ENCODE measurements at regions not wholly inside any gene's neighbourhood (a gene's known extent, or its start where the extent isn't known, plus 50 kb on each side); places are given as distances from the start of the nearest gene placed in this dataset.

DNA sequence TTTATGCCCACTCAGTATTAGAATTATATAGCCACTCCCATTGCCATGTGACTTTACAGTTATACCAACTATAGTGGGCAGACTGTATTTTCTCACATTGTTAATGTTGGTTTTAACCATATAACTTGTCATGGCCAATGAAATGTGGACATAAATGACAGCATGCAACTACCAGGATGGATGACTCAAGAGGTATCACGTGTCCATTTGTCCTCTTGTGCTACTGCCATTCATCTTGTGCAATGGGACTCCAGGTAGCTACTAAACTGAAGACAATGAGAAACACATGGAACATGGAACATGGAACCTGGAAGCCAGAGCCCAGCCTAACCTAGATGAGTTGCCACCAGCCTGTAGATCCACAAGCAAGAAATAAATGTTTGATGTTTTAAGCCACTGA, 242.7 kb upstream of the IPO5 start:
- no peak for FAIRE-seq
- no peaks in the 10 kb centered on the region for H3K4me1 ChIP-seq (ENCODE audit: control insufficient read depth in 2 of 3, insufficient read depth in 2 of 3, low read depth in 1 of 3, low read length in 3 of 3)
- intact Hi-C loops (cut with DNase I), result no loop called here
- H3K27ac ChIP-seq (ENCODE audit: low read depth in 2 of 2, low read length in 2 of 2), result no peak overlapping the region
- no peak overlapping the region for H3K4me3 ChIP-seq (ENCODE audit: low read length in 3 of 3)
- DNase-seq, result no peak
- TF ChIP-seq, protein P1, sequence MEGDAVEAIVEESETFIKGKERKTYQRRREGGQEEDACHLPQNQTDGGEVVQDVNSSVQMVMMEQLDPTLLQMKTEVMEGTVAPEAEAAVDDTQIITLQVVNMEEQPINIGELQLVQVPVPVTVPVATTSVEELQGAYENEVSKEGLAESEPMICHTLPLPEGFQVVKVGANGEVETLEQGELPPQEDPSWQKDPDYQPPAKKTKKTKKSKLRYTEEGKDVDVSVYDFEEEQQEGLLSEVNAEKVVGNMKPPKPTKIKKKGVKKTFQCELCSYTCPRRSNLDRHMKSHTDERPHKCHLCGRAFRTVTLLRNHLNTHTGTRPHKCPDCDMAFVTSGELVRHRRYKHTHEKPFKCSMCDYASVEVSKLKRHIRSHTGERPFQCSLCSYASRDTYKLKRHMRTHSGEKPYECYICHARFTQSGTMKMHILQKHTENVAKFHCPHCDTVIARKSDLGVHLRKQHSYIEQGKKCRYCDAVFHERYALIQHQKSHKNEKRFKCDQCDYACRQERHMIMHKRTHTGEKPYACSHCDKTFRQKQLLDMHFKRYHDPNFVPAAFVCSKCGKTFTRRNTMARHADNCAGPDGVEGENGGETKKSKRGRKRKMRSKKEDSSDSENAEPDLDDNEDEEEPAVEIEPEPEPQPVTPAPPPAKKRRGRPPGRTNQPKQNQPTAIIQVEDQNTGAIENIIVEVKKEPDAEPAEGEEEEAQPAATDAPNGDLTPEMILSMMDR (IDR thresholded peaks at IDR 0.05; ENCODE audit: borderline replicate concordance, extremely low read depth, insufficient read depth), result no peak
- peaks cover 2 to 3% (median 2%) of the 10 kb centered on the region in 3 donors for H3K9me3 ChIP-seq (ENCODE audit: control insufficient read depth in 2 of 3, insufficient read depth in 1 of 3, low read length in 3 of 3)
- no peaks in the 10 kb centered on the region for H3K27me3 ChIP-seq (ENCODE audit: control insufficient read depth, insufficient read depth, low read length)
- no peak overlapping the region for H3K9ac ChIP-seq (ENCODE audit: low read length in 3 of 3)
- H3K36me3 ChIP-seq (ENCODE audit: control insufficient read depth in 2 of 3, insufficient read depth in 3 of 3, low read length in 3 of 3), result no peaks in the 10 kb centered on the region

DNA sequence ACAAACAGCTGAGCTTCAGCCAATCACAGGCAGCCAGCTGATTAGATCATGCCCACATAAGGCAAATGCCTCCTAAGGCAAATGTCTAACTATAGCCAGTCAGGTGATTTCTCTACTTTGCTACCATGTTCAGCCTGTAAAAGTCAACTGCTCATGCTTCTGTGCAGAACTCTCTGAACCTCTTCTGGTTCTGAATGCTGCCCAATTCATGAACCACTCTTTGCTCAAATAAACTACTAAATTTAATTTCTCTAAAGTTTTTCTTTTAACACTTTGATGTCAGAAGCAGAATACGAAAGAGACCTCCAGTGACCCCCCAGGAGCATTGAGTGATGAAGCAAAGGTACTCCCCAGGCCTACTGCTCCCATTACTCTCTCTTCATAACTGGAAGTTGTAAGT, 240.7 kb upstream of the IPO5 start:
- peaks cover 2 to 3% (median 2%) of the 10 kb centered on the region in 3 donors for H3K9me3 ChIP-seq (ENCODE audit: control insufficient read depth in 2 of 3, insufficient read depth in 1 of 3, low read length in 3 of 3)
- FAIRE-seq (no peak), DNase-seq (no peak)
- no peaks in the 10 kb centered on the region for H3K4me1 ChIP-seq (ENCODE audit: control insufficient read depth in 2 of 3, insufficient read depth in 2 of 3, low read depth in 1 of 3, low read length in 3 of 3)
- intact Hi-C loops (cut with DNase I), result no loop called here
- no peaks in the 10 kb centered on the region for H3K27me3 ChIP-seq (ENCODE audit: control insufficient read depth, insufficient read depth, low read length)
- H3K4me3 ChIP-seq (ENCODE audit: low read length in 3 of 3), result no peak overlapping the region
- no peak overlapping the region for H3K9ac ChIP-seq (ENCODE audit: low read length in 3 of 3)
- H3K27ac ChIP-seq (ENCODE audit: low read depth in 2 of 2, low read length in 2 of 2), result no peak overlapping the region
- TF ChIP-seq, protein P1 (IDR thresholded peaks at IDR 0.05; ENCODE audit: borderline replicate concordance, extremely low read depth, insufficient read depth), result no peak
- H3K36me3 ChIP-seq (ENCODE audit: control insufficient read depth in 2 of 3, insufficient read depth in 3 of 3, low read length in 3 of 3), result no peaks in the 10 kb centered on the region

DNA sequence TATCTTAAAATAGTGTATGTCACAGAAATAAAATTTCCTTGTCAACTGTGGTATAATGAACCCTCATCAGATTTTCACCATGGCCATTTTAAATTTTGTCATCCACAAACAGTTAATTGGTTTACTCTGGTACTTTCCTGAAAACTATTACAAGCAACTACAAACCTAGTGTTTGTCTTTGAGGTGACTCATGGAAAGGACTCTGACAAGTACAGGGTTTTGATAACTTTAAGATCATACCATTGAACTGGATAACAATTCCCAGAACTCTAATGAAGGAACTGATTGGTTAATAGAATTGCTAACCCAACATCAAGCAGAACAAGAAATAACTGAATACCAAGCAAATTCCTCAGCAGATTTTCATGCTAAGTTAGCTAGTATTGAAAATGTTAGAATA, 237.7 kb upstream of the IPO5 start:
- H3K4me1 ChIP-seq (ENCODE audit: control insufficient read depth in 2 of 3, insufficient read depth in 2 of 3, low read depth in 1 of 3, low read length in 3 of 3), result no peaks in the 10 kb centered on the region
- no peak for DNase-seq
- no peaks in the 10 kb centered on the region for H3K36me3 ChIP-seq (ENCODE audit: control insufficient read depth in 2 of 3, insufficient read depth in 3 of 3, low read length in 3 of 3)
- H3K9ac ChIP-seq (ENCODE audit: low read length in 3 of 3), result no peak overlapping the region
- no peaks in the 10 kb centered on the region for H3K27me3 ChIP-seq (ENCODE audit: control insufficient read depth, insufficient read depth, low read length)
- no peak for FAIRE-seq
- TF ChIP-seq, protein P1 (IDR thresholded peaks at IDR 0.05; ENCODE audit: borderline replicate concordance, extremely low read depth, insufficient read depth), result no peak
- H3K9me3 ChIP-seq (ENCODE audit: control insufficient read depth in 2 of 3, insufficient read depth in 1 of 3, low read length in 3 of 3), result peaks cover 1 to 3% (median 2%) of the 10 kb centered on the region in 3 donors
- H3K4me3 ChIP-seq (ENCODE audit: low read length in 3 of 3), result no peak overlapping the region
- no peak overlapping the region for H3K27ac ChIP-seq (ENCODE audit: low read depth in 2 of 2, low read length in 2 of 2)
- intact Hi-C loops (cut with DNase I), result no loop called here

DNA sequence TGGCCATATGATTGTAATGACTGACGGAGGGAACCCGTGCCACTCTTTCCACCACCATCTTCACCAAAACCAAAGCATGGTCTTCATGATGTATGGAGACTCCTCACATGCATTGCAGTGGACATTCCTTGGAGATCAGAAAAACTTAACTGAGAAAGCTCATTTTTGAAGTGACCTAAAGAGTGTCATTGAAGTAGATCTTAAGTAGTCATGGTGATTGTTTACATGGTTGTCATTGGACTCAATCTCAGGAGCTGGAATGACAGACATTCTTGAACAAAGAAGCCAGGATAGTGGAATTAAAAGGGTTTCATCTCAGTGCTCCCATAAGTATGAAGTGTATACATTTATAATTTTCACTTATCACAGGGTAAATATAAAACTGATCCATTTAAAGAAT, 236.7 kb upstream of the IPO5 start:
- Histone ChIP-seq H3K36me3 (ENCODE audit: control insufficient read depth in 2 of 3, insufficient read depth in 3 of 3, low read length in 3 of 3) (no peaks in the 10 kb centered on the region), H3K27me3 (ENCODE audit: control insufficient read depth, insufficient read depth, low read length) (no peaks in the 10 kb centered on the region), H3K4me3 (ENCODE audit: low read length in 3 of 3) (no peak overlapping the region), H3K27ac (ENCODE audit: low read depth in 2 of 2, low read length in 2 of 2) (no peak overlapping the region), H3K9me3 (ENCODE audit: control insufficient read depth in 2 of 3, insufficient read depth in 1 of 3, low read length in 3 of 3) (peaks cover 0 to 3% (median 2%) of the 10 kb centered on the region in 3 donors), H3K9ac (ENCODE audit: low read length in 3 of 3) (no peak overlapping the region), H3K4me1 (ENCODE audit: control insufficient read depth in 2 of 3, insufficient read depth in 2 of 3, low read depth in 1 of 3, low read length in 3 of 3) (no peaks in the 10 kb centered on the region)
- intact Hi-C loops (cut with DNase I), result no loop called here
- TF ChIP-seq, protein P1 (IDR thresholded peaks at IDR 0.05; ENCODE audit: borderline replicate concordance, extremely low read depth, insufficient read depth), result no peak
- FAIRE-seq, result no peak
- no peak for DNase-seq

All from kidney (tissue), 13 donors.